ENCODE measurements at regions not wholly inside any gene's neighbourhood (a gene's known extent, or its start where the extent isn't known, plus 50 kb on each side); places are given as distances from the start of the nearest gene placed in this dataset.

GRCh38 chr2:195094330-195094729, 562.7 kb upstream of the SLC39A10 start:
- no peak overlapping the region for H2BK20ac ChIP-seq (ENCODE audit: low read length)
- H4K91ac ChIP-seq (replicated peaks; ENCODE audit: insufficient read length, low read length): no peak overlapping the region
- no peak overlapping the region for H3K4ac ChIP-seq (replicated peaks; ENCODE audit: insufficient read length, low read depth, low read length)
- no peak overlapping the region for H2BK5ac ChIP-seq (ENCODE audit: low read depth, low read length)
- H3K9me3 ChIP-seq (ENCODE audit: insufficient read depth in 2 of 2, low read depth in 1 of 2, low read length in 1 of 2): no peaks in the 10 kb centered on the region
- no peaks in the 10 kb centered on the region for H4K20me1 ChIP-seq (replicated peaks in 1 of 2; ENCODE audit: control insufficient read depth in 1 of 2, insufficient read depth in 2 of 2, low read length in 2 of 2)
- no peak overlapping the region for H2BK15ac ChIP-seq (ENCODE audit: low read length)
- H3K27ac ChIP-seq (ENCODE audit: low read depth, low read length): no peak overlapping the region
- H3K23me2 ChIP-seq (ENCODE audit: low read depth, low read length): no peaks in the 10 kb centered on the region
- POLR2A ChIA-PET (ENCODE audit: partially characterized antibody): no interaction called here
- no peak overlapping the region for H4K5ac ChIP-seq (ENCODE audit: insufficient read length, low read depth, low read length)
- H4K8ac ChIP-seq (ENCODE audit: extremely low read depth, insufficient read depth, low read length): no peak overlapping the region
- CTCF ChIA-PET (ENCODE audit: partially characterized antibody): no interaction called here
- H3K36me3 ChIP-seq (ENCODE audit: control insufficient read depth in 2 of 4, insufficient read depth in 4 of 4, low read length in 3 of 4): no peaks in the 10 kb centered on the region
- no peak overlapping the region for H3K23ac ChIP-seq (ENCODE audit: insufficient read length)
- no peak overlapping the region for H3K56ac ChIP-seq (replicated peaks; ENCODE audit: insufficient read length, low read depth, low read length)
- H3K4me1 ChIP-seq (replicated peaks in 1 of 4; ENCODE audit: control insufficient read depth in 3 of 4, insufficient read depth in 4 of 4, low read length in 3 of 4): no peaks in the 10 kb centered on the region
- H2BK12ac ChIP-seq (ENCODE audit: low read depth, low read length): no peak overlapping the region
- no peak overlapping the region for H3K4me2 ChIP-seq (ENCODE audit: insufficient read depth in 1 of 2, low read depth in 2 of 2, low read length in 2 of 2)
- H3K79me2 ChIP-seq (ENCODE audit: control insufficient read depth in 1 of 2, insufficient read depth in 2 of 2, low read length in 2 of 2): no peaks in the 10 kb centered on the region
- H2AFZ ChIP-seq (ENCODE audit: low read length): no peak overlapping the region
- H3K18ac ChIP-seq (ENCODE audit: extremely low read depth, low read length): no peak overlapping the region
- no peak overlapping the region for H2AK5ac ChIP-seq (ENCODE audit: low read depth, low read length)
- DNase-seq (ENCODE audit: low read depth in 1 of 2, low spot score in 2 of 2) (no peak), FAIRE-seq (no peak)
- no peak overlapping the region for H3K9ac ChIP-seq (replicated peaks in 1 of 4; ENCODE audit: extremely low read depth in 1 of 4, low read depth in 3 of 4, low read length in 3 of 4)
- H3K4me3 ChIP-seq (ENCODE audit: extremely low read depth in 1 of 4, insufficient read depth in 2 of 4, low read depth in 3 of 4, low read length in 4 of 4): no peak overlapping the region
- no peaks in the 10 kb centered on the region for H3K79me1 ChIP-seq (ENCODE audit: low read depth, low read length)
- H3K14ac ChIP-seq (ENCODE audit: insufficient read length): no peak overlapping the region
- WGBS, 2 experiments (ENCODE audit: extremely low coverage in 1 of 2, insufficient coverage in 1 of 2, insufficient read length in 1 of 2, insufficient replicate concordance in 2 of 2, low coverage in 1 of 2, low lambda C conversion rate in 2 of 2, missing lambda C conversion rate in 1 of 2): 91% methylated on average over 2 of the region's 2 CpGs; no CpG with 5 or more reads in 1 of the 2 experiments
- no peak overlapping the region for H2BK120ac ChIP-seq (replicated peaks; ENCODE audit: low read depth, low read length)
- H3K27me3 ChIP-seq (replicated peaks in 1 of 4; ENCODE audit: control insufficient read depth in 3 of 4, extremely low read depth in 1 of 4, insufficient read depth in 3 of 4, low read length in 3 of 4): no peaks in the 10 kb centered on the region
- TF ChIP-seq BRCA1 (IDR thresholded peaks at IDR 0.05; ENCODE audit: low read depth, low read length): no peak
